GM23338 (cell line): ENCODE measurements at regions not wholly inside any gene's neighbourhood (a gene's known extent, or its start where the extent isn't known, plus 50 kb on each side); places are given as distances from the start of the nearest gene placed in this dataset.

Source experiments
- ATAC-seq: fragments of 200-7000 bp; cut with Tn5 transposase; 3 replicates; pipeline ENCODE4 v1.9.1; 2020
- DNase-seq: peaks from one replicate; pipeline ENCODE4 v3.0.0-alpha.2; 2015; ENCODE audit warnings: low spot score
- H2AFZ ChIP-seq: fragments of 200-600 bp; sonication (generic); 2 replicates; pipeline ENCODE4 v1.8.0; 2016; ENCODE audit warnings: antibody characterized with exemption, mild to moderate bottlenecking, moderate library complexity
- H3F3A ChIP-seq: fragments of 200-600 bp; sonication (generic); replicated peaks from 2 replicates; pipeline ENCODE4 v1.8.0; 2017; ENCODE audit warnings: antibody characterized with exemption, mixed run types, low read depth
- H3K27ac ChIP-seq: fragments of 200-600 bp; sonication (generic); 2 replicates; pipeline ENCODE4 v1.6.1; 2016; ENCODE audit warnings: low read depth
- H3K27me3 ChIP-seq: fragments of 200-600 bp; sonication (generic); 2 replicates; pipeline ENCODE4 v1.8.0; 2016; ENCODE audit warnings: mild to moderate bottlenecking, mixed run types, moderate library complexity; ENCODE audit not compliant: insufficient read depth
- H3K36me3 ChIP-seq: fragments of 200-600 bp; sonication (generic); 2 replicates; pipeline ENCODE4 v1.8.0; 2016; ENCODE audit warnings: mild to moderate bottlenecking; ENCODE audit not compliant: insufficient read depth
- H3K4me1 ChIP-seq: fragments of 200-600 bp; sonication (generic); 2 replicates; pipeline ENCODE4 v1.8.0; 2016; ENCODE audit warnings: mild to moderate bottlenecking, moderate library complexity; ENCODE audit not compliant: insufficient read depth
- H3K4me2 ChIP-seq: fragments of 200-600 bp; sonication (generic); 2 replicates; pipeline ENCODE4 v1.7.1; 2017; ENCODE audit warnings: mixed run types
- H3K4me3 ChIP-seq: fragments of 200-600 bp; sonication (generic); 2 replicates; pipeline ENCODE4 v1.6.1; 2016; ENCODE audit warnings: mixed run types
- H3K79me2 ChIP-seq: fragments of 200-600 bp; sonication (generic); replicated peaks from 2 replicates; pipeline ENCODE4 v1.8.0; 2017; ENCODE audit warnings: mild to moderate bottlenecking; ENCODE audit not compliant: insufficient read depth
- H3K9me2 ChIP-seq: fragments of 200-600 bp; sonication (generic); 2 replicates; pipeline ENCODE4 v1.8.0; 2017; ENCODE audit not compliant: insufficient read depth
- H4K20me1 ChIP-seq: fragments of 200-600 bp; sonication (generic); replicated peaks from 2 replicates; pipeline ENCODE4 v1.8.0; 2017; ENCODE audit warnings: mild to moderate bottlenecking; ENCODE audit not compliant: insufficient read depth
- H3K27ac Mint-ChIP-seq: 2 replicates; pipeline ENCODE4 v1.8.0; 2020; ENCODE audit warnings: inconsistent platforms, mild to moderate bottlenecking, moderate library complexity, mixed read lengths
- H3K27me3 Mint-ChIP-seq: 3 replicates; pipeline ENCODE4 v1.8.0; 2022; ENCODE audit warnings: low read depth, mild to moderate bottlenecking, moderate library complexity, mixed read lengths, inconsistent platforms; ENCODE audit not compliant: insufficient read depth, poor library complexity
- H3K36me3 Mint-ChIP-seq: 3 replicates; pipeline ENCODE4 v1.8.0; 2021; ENCODE audit warnings: low read depth, mild to moderate bottlenecking, inconsistent platforms, moderate library complexity, mixed read lengths
- H3K4me1 Mint-ChIP-seq: 3 replicates; pipeline ENCODE4 v1.8.0; 2020; ENCODE audit warnings: mild to moderate bottlenecking, inconsistent platforms, mixed read lengths
- H3K4me3 Mint-ChIP-seq: 3 replicates; pipeline ENCODE4 v1.8.0; 2021; ENCODE audit warnings: moderate library complexity, mild to moderate bottlenecking, inconsistent platforms, mixed read lengths
- H3K9me3 Mint-ChIP-seq: 3 replicates; pipeline ENCODE4 v1.8.0; 2020; ENCODE audit warnings: moderate library complexity, mild to moderate bottlenecking, inconsistent platforms, mixed read lengths
- CREB1 ChIP-seq: fragments of 250-450 bp; sonication (Bioruptor Pico); IDR thresholded peaks from 2 replicates; pipeline ENCODE4 v1.5.0; 2020; ENCODE audit warnings: low read depth, mild to moderate bottlenecking, moderate library complexity
- EZH2phosphoT487 ChIP-seq: fragments of 200-600 bp; sonication (generic); IDR thresholded peaks from one replicate; pipeline ENCODE4 v1.8.1; 2018; ENCODE audit warnings: antibody characterized with exemption; ENCODE audit not compliant: unreplicated experiment
- JUNB ChIP-seq: IDR thresholded peaks from one replicate; pipeline ENCODE4 v1.6.1; 2016; ENCODE audit warnings: antibody characterized with exemption; ENCODE audit not compliant: unreplicated experiment
- NANOG ChIP-seq: IDR thresholded peaks from 2 replicates; pipeline ENCODE4 v1.6.1; 2016; ENCODE audit warnings: antibody characterized with exemption, borderline replicate concordance
- POLR2AphosphoS5 ChIP-seq: IDR thresholded peaks from 2 replicates; pipeline ENCODE4 v1.6.1; 2016; ENCODE audit warnings: antibody characterized with exemption, low read depth
- ZNF114 ChIP-seq: fragments of 250-450 bp; sonication (Bioruptor Pico); IDR thresholded peaks from 2 replicates; pipeline ENCODE4 v1.5.0; 2020; ENCODE audit warnings: mild to moderate bottlenecking, moderate library complexity
- ZNF331 ChIP-seq: fragments of 250-450 bp; sonication (Bioruptor Pico); IDR thresholded peaks from 2 replicates; pipeline ENCODE4 v1.5.0; 2020; ENCODE audit warnings: low read depth, mild to moderate bottlenecking, moderate library complexity
- TF ChIP-seq, protein P1 (sequence below): IDR thresholded peaks from 2 replicates; pipeline ENCODE4 v1.6.1; 2016; ENCODE audit warnings: antibody characterized with exemption
- TF ChIP-seq, protein P2 (sequence below): IDR thresholded peaks from one replicate; pipeline ENCODE4 v1.6.1; 2018; ENCODE audit warnings: antibody characterized with exemption; ENCODE audit not compliant: unreplicated experiment
- TF ChIP-seq, protein P3 (sequence below), 2 experiments: fragments of 200-600 bp in 1 of 2; sonication (generic) in 1 of 2; conservative IDR thresholded peaks; 2 replicates each; pipeline versions ENCODE4 v1.5.1 to v1.6.1; 2016 to 2017; ENCODE audit warnings: antibody characterized with exemption in 2 of 2, low read depth in 2 of 2, mild to moderate bottlenecking in 2 of 2, moderate library complexity in 1 of 2

DNA sequence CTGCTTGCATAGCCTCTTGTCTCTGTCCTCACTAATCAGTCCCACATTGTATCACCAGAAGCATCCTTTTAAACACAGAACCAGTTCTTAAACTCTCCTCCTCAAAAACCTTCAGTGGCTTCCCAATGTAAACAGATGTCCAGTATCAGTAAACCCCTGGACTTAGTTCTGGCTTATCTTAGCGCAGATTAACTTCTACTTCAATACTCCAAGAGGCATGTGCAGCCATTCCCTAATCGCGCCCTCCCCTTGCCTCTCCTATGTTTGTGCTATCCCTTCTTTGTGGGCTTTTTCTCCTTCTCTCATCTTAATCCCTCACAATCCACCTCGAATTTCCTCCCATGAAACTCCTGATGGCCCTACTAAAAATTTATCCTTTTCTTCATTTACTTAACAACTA is 193.8 kb downstream of the FBXO8 start:
- no peak overlapping the region for H3K27ac Mint-ChIP-seq
- no peaks in the 10 kb centered on the region for H4K20me1 ChIP-seq
- no peak overlapping the region for H3K4me2 ChIP-seq
- H3K4me1 ChIP-seq: no peaks in the 10 kb centered on the region
- H3K9me2 ChIP-seq: no peaks in the 10 kb centered on the region
- no peaks in the 10 kb centered on the region for H3K27me3 Mint-ChIP-seq
- H3K27me3 ChIP-seq: no peaks in the 10 kb centered on the region
- no peak overlapping the region for H3K4me3 Mint-ChIP-seq
- H3K36me3 Mint-ChIP-seq: no peaks in the 10 kb centered on the region
- H3K4me1 Mint-ChIP-seq: no peaks in the 10 kb centered on the region
- no peak overlapping the region for H2AFZ ChIP-seq
- no peak for TF ChIP-seq POLR2AphosphoS5
- no peaks in the 10 kb centered on the region for H3F3A ChIP-seq
- H3K27ac ChIP-seq: no peak overlapping the region
- no peaks in the 10 kb centered on the region for H3K36me3 ChIP-seq
- H3K4me3 ChIP-seq: no peak overlapping the region
- no peak for ATAC-seq
- no peak for DNase-seq
- no peaks in the 10 kb centered on the region for H3K79me2 ChIP-seq
- H3K9me3 Mint-ChIP-seq: peaks cover 5% of the 10 kb centered on the region; the same call in 2 of the 3 replicates

DNA sequence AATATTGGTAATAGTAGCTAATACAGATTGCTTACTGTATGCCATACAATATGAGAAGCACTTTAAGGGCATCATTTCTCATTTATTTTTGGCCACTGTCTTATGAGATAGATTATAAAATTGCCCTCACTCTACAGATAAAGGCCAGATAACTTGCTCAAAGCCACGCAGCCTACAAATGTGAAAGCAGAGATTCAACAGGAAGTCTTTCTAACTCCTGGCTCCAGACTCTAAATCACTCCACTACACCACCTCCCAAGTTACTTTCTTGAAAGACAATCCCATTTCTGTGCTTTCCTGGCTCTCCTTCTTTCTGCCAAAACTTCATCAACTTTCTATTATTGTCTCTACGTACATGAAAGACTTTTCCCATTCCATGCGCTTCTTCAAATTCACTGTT is 194.7 kb downstream of the FBXO8 start:
- Mint-ChIP-seq H3K27ac (no peak overlapping the region), H3K36me3 (no peaks in the 10 kb centered on the region), H3K27me3 (no peaks in the 10 kb centered on the region), H3K9me3 (peaks cover 5% of the 10 kb centered on the region; the same call in 2 of the 3 replicates), H3K4me3 (no peak overlapping the region), H3K4me1 (no peaks in the 10 kb centered on the region)
- H3K9me2 ChIP-seq: no peaks in the 10 kb centered on the region
- H3K36me3 ChIP-seq: no peaks in the 10 kb centered on the region
- no peaks in the 10 kb centered on the region for H3K79me2 ChIP-seq
- no peaks in the 10 kb centered on the region for H3K4me1 ChIP-seq
- no peaks in the 10 kb centered on the region for H3K27me3 ChIP-seq
- ATAC-seq: no peak
- no peak overlapping the region for H3K27ac ChIP-seq
- no peak for DNase-seq
- no peaks in the 10 kb centered on the region for H4K20me1 ChIP-seq
- peak overlapping the region; percentile 20; the same call in 1 of the 2 replicates for H2AFZ ChIP-seq
- H3K4me2 ChIP-seq: no peak overlapping the region
- no peak overlapping the region for H3K4me3 ChIP-seq
- no peaks in the 10 kb centered on the region for H3F3A ChIP-seq
- TF ChIP-seq, protein P1, sequence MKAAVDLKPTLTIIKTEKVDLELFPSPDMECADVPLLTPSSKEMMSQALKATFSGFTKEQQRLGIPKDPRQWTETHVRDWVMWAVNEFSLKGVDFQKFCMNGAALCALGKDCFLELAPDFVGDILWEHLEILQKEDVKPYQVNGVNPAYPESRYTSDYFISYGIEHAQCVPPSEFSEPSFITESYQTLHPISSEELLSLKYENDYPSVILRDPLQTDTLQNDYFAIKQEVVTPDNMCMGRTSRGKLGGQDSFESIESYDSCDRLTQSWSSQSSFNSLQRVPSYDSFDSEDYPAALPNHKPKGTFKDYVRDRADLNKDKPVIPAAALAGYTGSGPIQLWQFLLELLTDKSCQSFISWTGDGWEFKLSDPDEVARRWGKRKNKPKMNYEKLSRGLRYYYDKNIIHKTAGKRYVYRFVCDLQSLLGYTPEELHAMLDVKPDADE: no peak
- no peak for TF ChIP-seq ZNF331 (CRISPR knock-in tag)
- no peak for TF ChIP-seq NANOG
- TF ChIP-seq, protein P2, sequence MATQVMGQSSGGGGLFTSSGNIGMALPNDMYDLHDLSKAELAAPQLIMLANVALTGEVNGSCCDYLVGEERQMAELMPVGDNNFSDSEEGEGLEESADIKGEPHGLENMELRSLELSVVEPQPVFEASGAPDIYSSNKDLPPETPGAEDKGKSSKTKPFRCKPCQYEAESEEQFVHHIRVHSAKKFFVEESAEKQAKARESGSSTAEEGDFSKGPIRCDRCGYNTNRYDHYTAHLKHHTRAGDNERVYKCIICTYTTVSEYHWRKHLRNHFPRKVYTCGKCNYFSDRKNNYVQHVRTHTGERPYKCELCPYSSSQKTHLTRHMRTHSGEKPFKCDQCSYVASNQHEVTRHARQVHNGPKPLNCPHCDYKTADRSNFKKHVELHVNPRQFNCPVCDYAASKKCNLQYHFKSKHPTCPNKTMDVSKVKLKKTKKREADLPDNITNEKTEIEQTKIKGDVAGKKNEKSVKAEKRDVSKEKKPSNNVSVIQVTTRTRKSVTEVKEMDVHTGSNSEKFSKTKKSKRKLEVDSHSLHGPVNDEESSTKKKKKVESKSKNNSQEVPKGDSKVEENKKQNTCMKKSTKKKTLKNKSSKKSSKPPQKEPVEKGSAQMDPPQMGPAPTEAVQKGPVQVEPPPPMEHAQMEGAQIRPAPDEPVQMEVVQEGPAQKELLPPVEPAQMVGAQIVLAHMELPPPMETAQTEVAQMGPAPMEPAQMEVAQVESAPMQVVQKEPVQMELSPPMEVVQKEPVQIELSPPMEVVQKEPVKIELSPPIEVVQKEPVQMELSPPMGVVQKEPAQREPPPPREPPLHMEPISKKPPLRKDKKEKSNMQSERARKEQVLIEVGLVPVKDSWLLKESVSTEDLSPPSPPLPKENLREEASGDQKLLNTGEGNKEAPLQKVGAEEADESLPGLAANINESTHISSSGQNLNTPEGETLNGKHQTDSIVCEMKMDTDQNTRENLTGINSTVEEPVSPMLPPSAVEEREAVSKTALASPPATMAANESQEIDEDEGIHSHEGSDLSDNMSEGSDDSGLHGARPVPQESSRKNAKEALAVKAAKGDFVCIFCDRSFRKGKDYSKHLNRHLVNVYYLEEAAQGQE: no peak
- no peak for TF ChIP-seq EZH2phosphoT487
- no peak for TF ChIP-seq POLR2AphosphoS5
- TF ChIP-seq ZNF114 (CRISPR knock-in tag): no peak
- no peak for TF ChIP-seq CREB1 (CRISPR knock-in tag)
- TF ChIP-seq, protein P3, sequence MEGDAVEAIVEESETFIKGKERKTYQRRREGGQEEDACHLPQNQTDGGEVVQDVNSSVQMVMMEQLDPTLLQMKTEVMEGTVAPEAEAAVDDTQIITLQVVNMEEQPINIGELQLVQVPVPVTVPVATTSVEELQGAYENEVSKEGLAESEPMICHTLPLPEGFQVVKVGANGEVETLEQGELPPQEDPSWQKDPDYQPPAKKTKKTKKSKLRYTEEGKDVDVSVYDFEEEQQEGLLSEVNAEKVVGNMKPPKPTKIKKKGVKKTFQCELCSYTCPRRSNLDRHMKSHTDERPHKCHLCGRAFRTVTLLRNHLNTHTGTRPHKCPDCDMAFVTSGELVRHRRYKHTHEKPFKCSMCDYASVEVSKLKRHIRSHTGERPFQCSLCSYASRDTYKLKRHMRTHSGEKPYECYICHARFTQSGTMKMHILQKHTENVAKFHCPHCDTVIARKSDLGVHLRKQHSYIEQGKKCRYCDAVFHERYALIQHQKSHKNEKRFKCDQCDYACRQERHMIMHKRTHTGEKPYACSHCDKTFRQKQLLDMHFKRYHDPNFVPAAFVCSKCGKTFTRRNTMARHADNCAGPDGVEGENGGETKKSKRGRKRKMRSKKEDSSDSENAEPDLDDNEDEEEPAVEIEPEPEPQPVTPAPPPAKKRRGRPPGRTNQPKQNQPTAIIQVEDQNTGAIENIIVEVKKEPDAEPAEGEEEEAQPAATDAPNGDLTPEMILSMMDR (conservative IDR thresholded peaks at IDR 0.05; ENCODE audit: low read depth in 2 of 2): no peak
- no peak for TF ChIP-seq JUNB
